GM19324 (cell line): ENCODE measurements at regions not wholly inside any gene's neighbourhood (a gene's known extent, or its start where the extent isn't known, plus 50 kb on each side); places are given as distances from the start of the nearest gene placed in this dataset.
"Not testable (repeated sequence)": the region's sequence is repeated elsewhere in the genome, so short reads cannot be mapped to it uniquely, and the experiment has no call there.

ENCODE experiments used
- ATAC-seq: cut with Tn5 transposase; IDR thresholded peaks from one replicate; pipeline ENCODE4 v1.9.1; 2021; ENCODE audit warnings: mild to moderate bottlenecking, moderate library complexity; ENCODE audit not compliant: unreplicated experiment, low FRiP score

- ATAC-seq = no peak
Measured at GRCh38 chr7:69389216-69389615, 209.1 kb upstream of the AUTS2 start.

GRCh38 chr7:69393912-69394311 lies 204.4 kb upstream of the AUTS2 start:
- not testable (repeated sequence) for ATAC-seq

GRCh38 chr7:69395061-69395714 lies 203.1 kb upstream of the AUTS2 start:
- no peak for ATAC-seq

DNA sequence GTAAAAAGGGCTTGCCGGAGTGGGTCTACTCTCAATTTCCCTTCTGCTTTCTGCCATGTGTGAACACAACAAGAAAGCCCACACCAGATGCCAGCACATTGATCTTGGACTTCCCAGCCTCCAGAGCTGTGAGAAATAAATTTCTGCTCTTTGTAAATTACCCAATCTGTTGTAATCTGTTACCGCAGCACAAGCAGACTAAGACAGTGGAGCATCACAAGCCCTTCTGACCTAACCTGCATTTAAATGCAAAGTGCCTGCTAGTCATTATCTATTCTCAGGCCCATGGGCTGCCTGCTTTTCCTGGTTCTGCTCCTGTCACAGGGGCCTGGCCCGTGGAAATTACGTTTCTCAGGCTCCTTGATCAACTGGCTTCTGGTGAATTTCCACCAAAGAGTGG lies 199.3 kb upstream of the AUTS2 start:
- ATAC-seq = no peak

DNA sequence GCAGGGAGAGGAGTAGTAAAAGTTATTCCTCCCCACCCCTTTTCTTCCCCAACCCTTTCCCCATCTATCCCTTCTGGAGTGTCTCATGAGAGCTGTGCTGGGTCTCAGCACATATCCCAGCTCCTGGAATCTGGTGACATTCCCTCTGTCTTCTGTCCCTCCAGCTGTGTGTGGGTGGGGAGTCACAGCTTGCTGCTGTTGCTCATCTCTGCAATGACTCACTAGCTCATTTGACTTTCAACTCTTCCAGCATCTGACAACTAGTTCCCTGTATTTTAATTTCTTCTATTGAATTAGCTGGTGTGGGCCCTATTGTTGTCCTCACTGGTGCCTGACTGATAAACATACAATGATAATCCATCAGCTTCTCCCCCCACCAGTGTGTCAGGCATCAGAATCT lies 198.9 kb upstream of the AUTS2 start:
- ATAC-seq = no peak

- ATAC-seq = no peak
Measured at GRCh38 chr7:69402696-69403095, 195.6 kb upstream of the AUTS2 start.

- ATAC-seq = no peak
Measured at GRCh38 chr7:69403169-69403568, 195.1 kb upstream of the AUTS2 start.

GRCh38 chr7:69411018-69411417 lies 187.3 kb upstream of the AUTS2 start:
- no peak for ATAC-seq

- no peak for ATAC-seq
Measured at GRCh38 chr7:69411466-69411865, 186.8 kb upstream of the AUTS2 start.

GRCh38 chr7:69412331-69413146 lies 185.7 kb upstream of the AUTS2 start:
- ATAC-seq = no peak

DNA sequence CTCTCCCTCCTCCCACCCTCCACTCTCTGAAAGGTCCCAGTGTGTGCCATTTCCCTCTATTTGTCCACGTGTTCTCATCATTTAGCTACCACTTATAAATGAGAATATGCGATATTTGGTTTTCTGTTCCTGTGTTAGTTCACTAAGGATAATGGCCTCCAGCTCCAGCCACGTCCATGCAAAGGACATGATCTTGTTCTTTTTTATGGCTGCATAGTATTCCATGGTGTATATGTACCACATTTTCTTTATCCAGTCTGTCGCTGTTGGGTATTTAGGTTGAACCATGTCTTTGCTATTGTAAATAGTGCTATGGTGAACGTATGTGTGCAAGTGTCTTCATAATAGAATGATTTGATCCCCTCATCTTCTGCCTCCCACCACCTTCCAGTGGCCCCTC lies 183.7 kb upstream of the AUTS2 start:
- no peak for ATAC-seq

GRCh38 chr7:69418869-69419670 lies 179.2 kb upstream of the AUTS2 start:
- ATAC-seq = no peak

- no peak for ATAC-seq
Measured at GRCh38 chr7:69419934-69420333, 178.3 kb upstream of the AUTS2 start.

- ATAC-seq = no peak
Measured at GRCh38 chr7:69422574-69422985, 175.7 kb upstream of the AUTS2 start.

GRCh38 chr7:69426705-69427104 lies 171.6 kb upstream of the AUTS2 start:
- no peak for ATAC-seq

DNA sequence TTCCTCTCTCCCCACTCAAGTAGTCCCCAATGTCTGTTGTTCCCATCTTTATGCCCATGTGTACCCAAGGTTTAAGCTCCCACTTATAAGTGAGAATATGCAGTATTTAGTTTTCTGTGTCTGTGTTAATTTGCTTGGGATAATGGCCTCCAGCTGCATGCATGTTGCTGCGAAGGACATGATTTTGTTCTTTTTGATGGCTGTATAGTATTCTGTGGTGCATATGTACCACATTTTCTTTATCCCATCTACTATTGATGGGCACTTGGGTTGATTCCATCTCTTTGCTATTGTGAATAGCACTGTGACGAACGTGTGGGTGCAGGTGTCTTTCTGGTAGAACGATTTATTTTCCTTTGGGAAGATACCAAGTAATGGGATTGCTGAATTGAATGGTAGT lies 170.2 kb upstream of the AUTS2 start:
- ATAC-seq = no peak

DNA sequence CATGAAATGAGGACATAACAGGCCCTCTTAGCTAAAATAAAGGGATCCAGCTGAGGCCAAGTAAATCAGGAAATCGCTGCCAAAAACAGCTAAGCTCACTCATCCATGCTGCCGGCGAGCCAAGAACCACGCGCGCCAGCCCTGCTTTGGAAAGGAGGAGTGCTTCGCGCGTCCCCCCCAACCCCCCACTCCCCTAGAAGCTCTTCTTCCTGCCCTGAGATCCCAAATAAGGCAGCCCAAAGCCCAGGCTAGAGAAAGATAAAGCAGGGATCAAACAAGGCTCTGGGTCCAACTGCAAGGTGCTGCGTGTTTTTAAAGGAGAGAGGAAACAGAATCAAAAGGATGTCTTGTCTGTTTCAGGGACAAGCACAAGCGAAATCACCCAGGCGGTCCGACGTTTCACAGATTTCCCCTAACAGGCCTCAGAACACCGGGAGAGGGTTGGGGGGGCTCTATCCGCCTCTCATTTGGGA lies 168.3 kb upstream of the AUTS2 start:
- no peak for ATAC-seq

GRCh38 chr7:69430384-69431021 lies 167.8 kb upstream of the AUTS2 start:
- ATAC-seq = no peak

DNA sequence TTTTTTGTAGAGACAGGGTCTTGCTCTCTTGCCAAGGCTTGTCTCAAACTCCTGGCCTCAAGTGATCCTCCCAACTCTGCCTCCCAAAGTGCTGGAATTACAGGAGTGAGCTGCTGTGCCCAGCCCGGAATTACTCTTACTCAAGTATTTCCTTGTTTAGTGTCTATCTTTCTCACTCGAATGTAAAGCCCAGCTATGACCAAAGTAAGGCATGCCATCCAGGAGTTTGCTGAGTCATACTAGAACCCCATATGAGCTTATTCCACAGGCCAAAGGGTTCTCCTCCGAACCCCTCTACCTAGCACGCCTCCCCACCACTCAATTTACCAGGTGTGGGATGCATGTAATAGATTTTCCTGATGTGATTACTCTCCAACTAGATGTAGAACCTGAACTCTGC lies 166.6 kb upstream of the AUTS2 start:
- no peak for ATAC-seq

DNA sequence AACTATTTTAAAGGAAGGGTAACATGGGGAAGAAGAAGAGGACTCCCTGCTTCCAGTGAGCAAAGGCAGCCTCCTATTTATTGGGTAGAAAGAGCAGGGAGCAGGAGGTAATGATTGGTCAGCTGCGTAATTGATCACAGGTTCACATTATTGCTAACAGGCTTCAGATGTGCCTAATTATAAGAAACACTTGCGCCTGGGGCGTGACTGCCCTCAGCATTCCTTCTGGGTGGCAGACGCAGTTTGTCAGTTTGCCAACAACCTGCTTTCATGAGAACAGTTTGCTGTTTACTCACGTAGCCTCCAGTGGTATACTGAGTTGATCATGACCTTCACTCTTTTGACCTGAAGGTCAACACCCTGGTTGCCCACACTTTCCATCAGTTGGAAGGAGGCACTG lies 166.0 kb upstream of the AUTS2 start:
- ATAC-seq = not testable (repeated sequence)

DNA sequence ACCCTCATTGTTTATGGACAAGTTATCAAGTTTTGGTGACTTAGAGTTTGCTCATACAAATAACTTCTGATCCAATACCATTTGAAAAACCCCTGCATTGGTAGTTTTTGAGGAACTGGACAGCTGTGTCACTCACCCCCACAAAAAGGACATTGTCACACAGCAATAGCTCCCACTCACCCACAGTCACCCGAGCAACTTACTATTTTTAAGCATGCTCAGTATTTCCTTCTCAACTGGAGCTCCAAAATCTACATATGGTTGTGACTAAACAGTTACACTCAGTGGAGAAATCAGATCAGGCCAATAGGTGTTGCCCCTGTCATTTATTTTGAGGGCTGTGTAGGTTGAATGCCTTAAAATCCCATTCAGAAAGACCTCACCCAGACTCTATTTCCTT lies 165.2 kb upstream of the AUTS2 start:
- ATAC-seq = no peak
